ENCODE measurements at regions not wholly inside any gene's neighbourhood (a gene's known extent, or its start where the extent isn't known, plus 50 kb on each side); places are given as distances from the start of the nearest gene placed in this dataset.

DNA sequence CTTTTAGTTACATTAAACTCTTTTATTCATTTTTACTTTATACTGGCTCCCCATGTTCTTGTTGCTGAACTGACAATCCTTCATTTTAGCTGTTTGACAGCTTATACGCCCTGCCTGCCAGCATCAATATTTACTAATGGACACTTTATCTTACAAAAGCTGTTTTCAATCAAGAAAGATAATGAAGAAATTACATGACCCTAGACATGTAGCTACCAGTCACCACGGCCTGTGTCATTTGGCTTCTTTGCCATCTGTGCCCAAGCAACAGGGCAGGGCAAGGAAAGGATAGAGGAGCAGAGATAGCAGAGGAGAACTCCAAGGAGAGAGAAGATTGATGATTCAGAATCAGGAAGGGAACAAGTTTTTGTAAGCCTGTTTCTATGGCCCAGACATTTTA is 647.3 kb downstream of the BRINP1 start:
- no peak for DNase-seq (ENCODE audit: low spot score, unreplicated experiment)
- Mint-ChIP-seq H3K9me3 (ENCODE audit: low read depth) (peaks cover 23% of the 10 kb centered on the region), H3K36me3 (ENCODE audit: insufficient read depth) (no peaks in the 10 kb centered on the region), H3K27me3 (no peaks in the 10 kb centered on the region), H3K4me3 (ENCODE audit: low read depth) (no peak overlapping the region), H3K4me1 (ENCODE audit: low read depth) (no peaks in the 10 kb centered on the region), H3K27ac (no peak overlapping the region)
- TF ChIP-seq, protein P1, sequence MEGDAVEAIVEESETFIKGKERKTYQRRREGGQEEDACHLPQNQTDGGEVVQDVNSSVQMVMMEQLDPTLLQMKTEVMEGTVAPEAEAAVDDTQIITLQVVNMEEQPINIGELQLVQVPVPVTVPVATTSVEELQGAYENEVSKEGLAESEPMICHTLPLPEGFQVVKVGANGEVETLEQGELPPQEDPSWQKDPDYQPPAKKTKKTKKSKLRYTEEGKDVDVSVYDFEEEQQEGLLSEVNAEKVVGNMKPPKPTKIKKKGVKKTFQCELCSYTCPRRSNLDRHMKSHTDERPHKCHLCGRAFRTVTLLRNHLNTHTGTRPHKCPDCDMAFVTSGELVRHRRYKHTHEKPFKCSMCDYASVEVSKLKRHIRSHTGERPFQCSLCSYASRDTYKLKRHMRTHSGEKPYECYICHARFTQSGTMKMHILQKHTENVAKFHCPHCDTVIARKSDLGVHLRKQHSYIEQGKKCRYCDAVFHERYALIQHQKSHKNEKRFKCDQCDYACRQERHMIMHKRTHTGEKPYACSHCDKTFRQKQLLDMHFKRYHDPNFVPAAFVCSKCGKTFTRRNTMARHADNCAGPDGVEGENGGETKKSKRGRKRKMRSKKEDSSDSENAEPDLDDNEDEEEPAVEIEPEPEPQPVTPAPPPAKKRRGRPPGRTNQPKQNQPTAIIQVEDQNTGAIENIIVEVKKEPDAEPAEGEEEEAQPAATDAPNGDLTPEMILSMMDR (IDR thresholded peaks at IDR 0.05; ENCODE audit: unreplicated experiment): no peak

DNA sequence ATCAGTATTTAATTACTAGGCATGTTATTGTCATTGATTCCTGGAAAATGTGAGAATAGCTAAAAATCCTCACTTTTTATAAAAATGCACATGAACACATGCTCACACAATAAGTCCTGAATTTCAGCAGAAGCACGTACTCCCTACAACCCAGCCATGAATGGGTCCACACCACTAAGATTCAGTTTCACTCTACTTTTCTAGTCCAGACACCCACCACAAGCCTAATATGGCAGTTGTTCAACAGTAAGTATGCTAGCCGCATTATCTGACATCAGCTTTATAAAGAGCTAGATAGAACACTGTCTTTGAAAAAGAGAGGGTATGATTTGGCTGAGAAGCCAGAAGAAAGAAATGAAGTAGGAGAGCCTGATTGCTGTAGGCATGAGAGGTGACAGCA is 639.3 kb downstream of the BRINP1 start:
- Mint-ChIP-seq H3K4me3 (ENCODE audit: low read depth) (no peak overlapping the region), H3K27me3 (no peaks in the 10 kb centered on the region), H3K36me3 (ENCODE audit: insufficient read depth) (no peaks in the 10 kb centered on the region), H3K4me1 (ENCODE audit: low read depth) (no peaks in the 10 kb centered on the region), H3K27ac (no peak overlapping the region), H3K9me3 (ENCODE audit: low read depth) (peaks cover 22% of the 10 kb centered on the region)
- DNase-seq (ENCODE audit: low spot score, unreplicated experiment): no peak
- TF ChIP-seq, protein P1 (IDR thresholded peaks at IDR 0.05; ENCODE audit: unreplicated experiment): no peak

DNA sequence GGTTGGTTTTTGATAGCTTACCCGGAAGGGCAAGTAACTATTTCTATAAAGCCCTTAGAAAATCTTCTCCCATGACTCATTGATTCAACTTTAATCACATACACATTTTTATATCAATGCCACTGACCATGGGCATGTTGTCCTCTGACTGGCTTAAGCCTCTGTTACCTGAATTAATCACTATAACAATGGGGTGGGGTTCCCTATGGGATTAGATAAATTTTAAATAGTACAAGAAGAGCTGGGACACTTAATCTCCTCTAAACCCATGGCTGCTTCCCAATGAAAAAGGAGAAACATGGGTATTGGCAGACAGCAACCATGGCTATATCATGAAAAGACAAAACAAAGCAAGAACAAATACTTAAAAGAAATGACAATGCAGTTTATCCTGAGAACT is 636.2 kb downstream of the BRINP1 start:
- H3K4me1 Mint-ChIP-seq (ENCODE audit: low read depth): no peaks in the 10 kb centered on the region
- peaks cover 1% of the 10 kb centered on the region for H3K36me3 Mint-ChIP-seq (ENCODE audit: insufficient read depth)
- no peaks in the 10 kb centered on the region for H3K27me3 Mint-ChIP-seq
- no peak overlapping the region for H3K27ac Mint-ChIP-seq
- peaks cover 22% of the 10 kb centered on the region for H3K9me3 Mint-ChIP-seq (ENCODE audit: low read depth)
- TF ChIP-seq, protein P1 (IDR thresholded peaks at IDR 0.05; ENCODE audit: unreplicated experiment): no peak
- H3K4me3 Mint-ChIP-seq (ENCODE audit: low read depth): no peak overlapping the region
- DNase-seq (ENCODE audit: low spot score, unreplicated experiment): no peak

DNA sequence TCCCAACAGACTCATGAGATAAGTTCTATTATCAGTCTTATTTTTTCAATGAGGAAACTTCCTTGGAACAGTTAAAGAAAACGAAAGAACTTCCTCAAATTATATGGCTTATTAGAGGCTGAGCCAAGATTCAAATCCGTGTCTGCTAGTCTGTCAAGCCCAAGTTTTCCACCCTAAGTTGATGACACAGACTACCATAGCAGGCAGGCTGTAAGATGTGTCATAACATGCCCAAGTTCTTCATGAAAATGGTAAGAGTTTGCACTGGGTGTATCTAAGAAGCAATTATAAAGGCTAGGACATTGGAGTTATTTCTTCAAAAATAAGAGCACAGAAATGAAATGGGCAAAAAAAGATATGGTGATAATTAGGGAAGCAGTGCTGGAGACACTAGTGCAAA is 634.5 kb downstream of the BRINP1 start:
- Mint-ChIP-seq H3K4me1 (ENCODE audit: low read depth) (no peaks in the 10 kb centered on the region), H3K36me3 (ENCODE audit: insufficient read depth) (peaks cover 1% of the 10 kb centered on the region), H3K9me3 (ENCODE audit: low read depth) (peaks cover 26% of the 10 kb centered on the region), H3K4me3 (ENCODE audit: low read depth) (no peak overlapping the region), H3K27ac (no peak overlapping the region), H3K27me3 (no peaks in the 10 kb centered on the region)
- no peak for DNase-seq (ENCODE audit: low spot score, unreplicated experiment)
- TF ChIP-seq, protein P1 (IDR thresholded peaks at IDR 0.05; ENCODE audit: unreplicated experiment): no peak

DNA sequence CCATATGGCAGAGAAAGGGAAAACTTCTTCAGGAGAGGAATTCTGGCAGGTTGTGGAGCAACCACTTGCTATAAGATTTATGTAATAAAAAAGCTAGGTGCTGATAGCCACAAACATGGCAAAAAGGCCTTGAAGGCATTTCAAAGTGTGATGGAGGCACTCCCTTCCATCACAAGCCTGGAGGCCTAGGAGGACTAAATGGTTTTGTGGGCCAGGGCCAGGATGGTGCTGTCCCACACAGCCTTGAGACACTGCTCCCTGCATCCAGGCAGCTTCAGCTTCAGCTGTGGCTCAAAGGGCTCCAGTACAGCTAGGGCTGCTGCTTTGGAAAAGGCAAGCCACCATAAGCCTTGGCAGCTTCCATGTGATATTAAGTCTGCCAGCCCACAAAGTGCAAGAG is 632.8 kb downstream of the BRINP1 start:
- no peaks in the 10 kb centered on the region for H3K27me3 Mint-ChIP-seq
- H3K27ac Mint-ChIP-seq: no peak overlapping the region
- TF ChIP-seq, protein P1 (IDR thresholded peaks at IDR 0.05; ENCODE audit: unreplicated experiment): no peak
- H3K4me3 Mint-ChIP-seq (ENCODE audit: low read depth): no peak overlapping the region
- no peak for DNase-seq (ENCODE audit: low spot score, unreplicated experiment)
- H3K9me3 Mint-ChIP-seq (ENCODE audit: low read depth): peaks cover 26% of the 10 kb centered on the region
- H3K36me3 Mint-ChIP-seq (ENCODE audit: insufficient read depth): peaks cover 1% of the 10 kb centered on the region
- H3K4me1 Mint-ChIP-seq (ENCODE audit: low read depth): no peaks in the 10 kb centered on the region

Measured in progenitor cell of endocrine pancreas (in vitro differentiated cells).